Upper lobe of right lung (tissue), 1 donor: ENCODE measurements at regions not wholly inside any gene's neighbourhood (a gene's known extent, or its start where the extent isn't known, plus 50 kb on each side); places are given as distances from the start of the nearest gene placed in this dataset.

Source experiments
- ATAC-seq: fragments of 200-7000 bp; cut with Tn5 transposase; one replicate; pipeline ENCODE4 v1.9.1; 2020; ENCODE audit warnings: mild to moderate bottlenecking, moderate library complexity
- DNase-seq: peaks from one replicate; pipeline ENCODE4 v3.0.0-alpha.2; 2020
- H3K27ac ChIP-seq: fragments of 200-600 bp; one replicate; pipeline ENCODE4 v1.8.0; 2022
- H3K27me3 ChIP-seq: fragments of 200-600 bp; one replicate; pipeline ENCODE4 v1.8.0; 2022; ENCODE audit warnings: mild to moderate bottlenecking
- H3K36me3 ChIP-seq: fragments of 200-600 bp; one replicate; pipeline ENCODE4 v1.8.0; 2022
- H3K4me1 ChIP-seq: fragments of 200-600 bp; one replicate; pipeline ENCODE4 v1.8.0; 2022
- H3K4me3 ChIP-seq: fragments of 200-600 bp; one replicate; pipeline ENCODE4 v1.8.0; 2022; ENCODE audit warnings: mild to moderate bottlenecking
- H3K9me3 ChIP-seq: fragments of 200-600 bp; one replicate; pipeline ENCODE4 v1.8.0; 2022
- intact Hi-C: fragments of 100-400 bp; cut with DNase I; formaldehyde crosslinking; loops from one replicate; pipeline ENCODE4 v1.11.0; 2022
- TF ChIP-seq, protein P1 (sequence below): fragments of 200-600 bp; IDR thresholded peaks from one replicate; pipeline ENCODE4 v1.8.0; 2022; ENCODE audit warnings: antibody characterized with exemption
- donor health status: DM: no; HTN: yes; CAD: no; lungs with severe emphysema.

DNA sequence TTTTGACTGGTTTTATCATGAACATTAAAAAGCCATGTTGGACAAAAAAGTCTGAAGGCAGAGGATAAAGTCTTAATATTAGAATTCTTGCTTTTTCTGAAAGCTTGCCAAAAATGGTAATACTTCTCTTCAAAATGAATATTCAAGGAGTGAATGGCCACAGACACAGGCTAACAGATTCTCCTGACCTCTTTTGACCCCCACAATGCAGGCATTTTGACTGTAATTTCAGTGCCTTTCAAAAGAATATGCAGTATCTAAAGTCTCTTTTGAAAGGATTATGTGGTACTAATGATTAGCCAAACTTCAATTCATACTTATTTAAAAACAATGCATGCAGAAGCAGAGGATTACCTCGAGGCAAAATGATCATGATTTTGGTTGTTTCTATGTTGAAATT, 557.8 kb upstream of the GCFC2 start:
- no peak overlapping the region for H3K4me3 ChIP-seq
- H3K27me3 ChIP-seq, result no peaks in the 10 kb centered on the region
- H3K4me1 ChIP-seq, result no peaks in the 10 kb centered on the region
- H3K9me3 ChIP-seq, result no peaks in the 10 kb centered on the region
- TF ChIP-seq, protein P1, sequence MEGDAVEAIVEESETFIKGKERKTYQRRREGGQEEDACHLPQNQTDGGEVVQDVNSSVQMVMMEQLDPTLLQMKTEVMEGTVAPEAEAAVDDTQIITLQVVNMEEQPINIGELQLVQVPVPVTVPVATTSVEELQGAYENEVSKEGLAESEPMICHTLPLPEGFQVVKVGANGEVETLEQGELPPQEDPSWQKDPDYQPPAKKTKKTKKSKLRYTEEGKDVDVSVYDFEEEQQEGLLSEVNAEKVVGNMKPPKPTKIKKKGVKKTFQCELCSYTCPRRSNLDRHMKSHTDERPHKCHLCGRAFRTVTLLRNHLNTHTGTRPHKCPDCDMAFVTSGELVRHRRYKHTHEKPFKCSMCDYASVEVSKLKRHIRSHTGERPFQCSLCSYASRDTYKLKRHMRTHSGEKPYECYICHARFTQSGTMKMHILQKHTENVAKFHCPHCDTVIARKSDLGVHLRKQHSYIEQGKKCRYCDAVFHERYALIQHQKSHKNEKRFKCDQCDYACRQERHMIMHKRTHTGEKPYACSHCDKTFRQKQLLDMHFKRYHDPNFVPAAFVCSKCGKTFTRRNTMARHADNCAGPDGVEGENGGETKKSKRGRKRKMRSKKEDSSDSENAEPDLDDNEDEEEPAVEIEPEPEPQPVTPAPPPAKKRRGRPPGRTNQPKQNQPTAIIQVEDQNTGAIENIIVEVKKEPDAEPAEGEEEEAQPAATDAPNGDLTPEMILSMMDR, result no peak
- intact Hi-C loops, result no loop called here
- no peak overlapping the region for H3K27ac ChIP-seq
- ATAC-seq, result no peak
- no peak for DNase-seq
- no peaks in the 10 kb centered on the region for H3K36me3 ChIP-seq

DNA sequence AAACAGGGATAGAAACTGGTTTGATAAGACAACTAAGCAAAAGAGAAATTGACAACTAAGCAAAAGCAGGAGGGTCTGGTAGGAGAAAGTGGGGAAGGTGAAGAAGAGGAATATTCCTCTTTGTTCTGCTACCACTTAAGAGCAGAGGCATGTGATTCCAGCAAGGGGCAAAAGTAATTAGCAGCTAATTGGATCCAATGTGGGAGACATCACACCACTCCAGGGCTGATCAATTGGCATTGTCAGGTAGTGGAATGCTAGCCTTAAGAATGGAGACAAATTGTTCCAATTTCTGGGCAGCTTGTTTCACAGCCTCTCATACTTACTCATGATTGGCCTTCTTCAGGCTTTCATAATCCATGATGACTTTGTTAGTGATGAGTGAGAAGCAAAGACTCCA, 547.1 kb upstream of the GCFC2 start:
- TF ChIP-seq, protein P1, result no peak
- intact Hi-C loops, result no loop called here
- Histone ChIP-seq H3K36me3 (no peaks in the 10 kb centered on the region), H3K27ac (no peak overlapping the region), H3K4me1 (no peaks in the 10 kb centered on the region), H3K27me3 (no peaks in the 10 kb centered on the region), H3K4me3 (no peak overlapping the region), H3K9me3 (no peaks in the 10 kb centered on the region)
- no peak for DNase-seq
- no peak for ATAC-seq

DNA sequence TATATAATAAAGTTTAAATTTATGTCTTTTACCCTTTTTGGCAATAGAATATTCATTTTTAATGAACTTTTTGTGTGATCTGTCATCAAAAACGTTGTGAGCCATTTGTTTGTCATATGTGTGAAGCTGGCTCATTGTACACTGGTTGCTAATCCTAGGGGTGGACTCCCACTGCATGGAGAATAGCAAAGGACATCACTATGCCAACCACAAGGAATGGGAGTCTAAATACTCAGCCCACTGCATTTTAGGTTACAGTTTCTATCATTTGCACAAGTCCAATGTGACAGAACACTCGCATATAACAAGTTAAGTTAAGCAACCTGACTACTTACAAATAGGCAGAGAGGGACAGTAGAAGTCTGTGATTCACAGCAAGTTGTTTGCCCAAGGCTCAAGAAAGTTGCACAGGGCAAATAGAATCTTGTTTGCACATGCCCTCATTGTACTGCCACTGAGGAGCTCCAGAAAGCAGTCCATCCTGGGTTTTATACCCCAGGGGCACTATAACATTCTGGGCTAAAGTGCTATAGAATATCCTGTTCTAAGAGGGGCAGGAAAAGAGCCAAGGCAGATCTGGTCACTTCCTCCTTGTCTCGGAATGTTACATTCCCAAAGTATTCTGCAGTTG, 545.9 kb upstream of the GCFC2 start:
- no peaks in the 10 kb centered on the region for H3K4me1 ChIP-seq
- no peaks in the 10 kb centered on the region for H3K9me3 ChIP-seq
- H3K4me3 ChIP-seq, result no peak overlapping the region
- no peaks in the 10 kb centered on the region for H3K27me3 ChIP-seq
- no peaks in the 10 kb centered on the region for H3K36me3 ChIP-seq
- no peak overlapping the region for H3K27ac ChIP-seq
- ATAC-seq (no peak), DNase-seq (no peak)
- intact Hi-C loops, result no loop called here
- TF ChIP-seq, protein P1, result no peak

DNA sequence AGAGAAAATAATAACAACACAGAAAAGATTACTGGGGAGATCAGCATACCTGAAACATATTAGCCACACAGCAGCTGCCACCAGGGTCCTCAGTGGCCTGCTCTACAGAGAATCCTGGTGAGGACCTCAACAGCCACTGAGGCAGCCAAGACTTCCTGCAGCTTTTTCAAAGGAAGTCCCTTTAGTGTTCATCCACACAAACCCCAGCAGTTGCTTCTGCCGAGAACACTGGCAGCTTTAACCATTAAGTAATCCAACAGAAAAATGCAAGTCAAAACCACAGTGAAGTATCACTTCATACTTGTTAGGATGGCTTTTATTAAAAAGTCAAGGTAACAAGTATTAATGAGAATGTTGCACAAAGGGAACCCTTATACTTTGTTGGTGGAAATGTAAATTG, 542.0 kb upstream of the GCFC2 start:
- no peak for ATAC-seq
- no peaks in the 10 kb centered on the region for H3K9me3 ChIP-seq
- intact Hi-C loops, result no loop called here
- DNase-seq, result no peak
- no peak overlapping the region for H3K4me3 ChIP-seq
- no peak overlapping the region for H3K27ac ChIP-seq
- H3K27me3 ChIP-seq, result no peaks in the 10 kb centered on the region
- H3K4me1 ChIP-seq, result no peaks in the 10 kb centered on the region
- TF ChIP-seq, protein P1, result no peak
- no peaks in the 10 kb centered on the region for H3K36me3 ChIP-seq

DNA sequence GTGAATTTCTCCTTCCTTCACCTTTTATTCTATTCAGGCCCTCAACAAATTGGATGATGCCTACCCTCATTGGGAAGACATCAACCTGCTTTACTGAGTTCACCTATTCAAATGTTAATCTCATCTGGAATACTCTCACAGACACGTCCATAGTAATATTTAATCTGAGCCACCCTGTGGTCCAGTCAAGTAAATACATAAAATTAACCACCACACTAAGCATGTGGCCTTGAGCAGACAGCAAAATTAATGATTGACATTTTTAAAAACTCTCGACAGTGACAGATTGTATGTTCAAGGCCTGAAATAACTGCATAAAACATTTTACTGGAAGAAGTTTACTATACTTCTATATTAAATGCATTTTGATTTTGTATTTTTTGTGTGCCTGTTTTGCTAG, 540.6 kb upstream of the GCFC2 start:
- Histone ChIP-seq H3K4me1 (no peaks in the 10 kb centered on the region), H3K36me3 (no peaks in the 10 kb centered on the region), H3K27ac (no peak overlapping the region), H3K4me3 (no peak overlapping the region), H3K9me3 (no peaks in the 10 kb centered on the region), H3K27me3 (no peaks in the 10 kb centered on the region)
- TF ChIP-seq, protein P1, result no peak
- ATAC-seq, result no peak
- intact Hi-C loops, result no loop called here
- DNase-seq, result no peak

DNA sequence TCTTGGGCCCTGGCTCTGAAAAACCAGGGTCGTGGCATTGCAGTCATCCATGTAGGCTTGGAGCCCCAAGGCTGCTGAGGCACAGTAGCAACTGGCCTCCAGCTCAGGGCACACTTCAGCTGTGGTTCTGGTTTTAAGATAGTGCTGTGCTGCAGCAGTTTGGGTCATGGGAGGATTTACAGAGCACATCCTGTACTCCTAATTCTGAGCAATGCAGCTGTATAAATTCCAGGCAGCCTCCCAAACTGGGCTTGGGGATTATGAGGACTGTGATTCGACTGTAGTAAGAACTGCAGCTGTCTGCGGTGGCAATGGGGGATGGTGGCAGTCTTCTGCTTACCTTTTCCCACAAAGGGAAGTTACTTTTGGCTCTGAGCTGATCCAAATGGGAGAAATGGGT, 536.3 kb upstream of the GCFC2 start:
- Histone ChIP-seq H3K36me3 (no peaks in the 10 kb centered on the region), H3K4me1 (no peaks in the 10 kb centered on the region), H3K27me3 (no peaks in the 10 kb centered on the region), H3K27ac (no peak overlapping the region), H3K9me3 (no peaks in the 10 kb centered on the region), H3K4me3 (no peak overlapping the region)
- no peak for ATAC-seq
- TF ChIP-seq, protein P1, result no peak
- intact Hi-C loops, result no loop called here
- DNase-seq, result no peak
